Prostate gland (tissue), 2 donors: ENCODE measurements at regions not wholly inside any gene's neighbourhood (a gene's known extent, or its start where the extent isn't known, plus 50 kb on each side); places are given as distances from the start of the nearest gene placed in this dataset.

ENCODE experiments used
- DNase-seq: peaks from one replicate; pipeline ENCODE4 v3.0.0-alpha.2; 2019; ENCODE audit warnings: low spot score
- H3K27ac ChIP-seq, 2 donors: fragments of 200-600 bp; sonication (generic); 2 replicates each; pipeline ENCODE4 v1.5.1; 2017 to 2019
- H3K27me3 ChIP-seq: fragments of 200-600 bp; sonication (generic); replicated peaks from 2 replicates; pipeline ENCODE4 v1.5.1; 2019; ENCODE audit not compliant: insufficient read depth
- H3K36me3 ChIP-seq, 2 donors: fragments of 200-600 bp; sonication (generic); 1 replicate in 1 of 2; 2 replicates in 1 of 2; pipeline versions ENCODE4 v1.5.1 to v1.8.1; 2017 to 2019
- H3K4me1 ChIP-seq: fragments of 200-600 bp; sonication (generic); replicated peaks from 2 replicates; pipeline ENCODE4 v1.5.1; 2019
- H3K4me3 ChIP-seq, 2 donors: fragments of 200-600 bp; sonication (generic); 2 replicates each; pipeline ENCODE4 v1.5.1; 2017 to 2019
- H3K9me3 ChIP-seq: fragments of 200-600 bp; sonication (generic); 2 replicates; pipeline ENCODE4 v1.5.1; 2017
- CTCF ChIP-seq, 4 experiments: fragments of 200-600 bp in 2 of 4; fragments of 450-650 bp in 2 of 4; sonication (generic) in 2 of 4; IDR thresholded peaks; 1 replicate in 3 of 4; 2 replicates in 1 of 4; pipeline ENCODE4 v1.5.1; 2016 to 2019; ENCODE audit warnings: antibody characterized with exemption in 4 of 4, mild to moderate bottlenecking in 2 of 4, moderate library complexity in 2 of 4
- POLR2A ChIP-seq: fragments of 450-650 bp; IDR thresholded peaks from one replicate; pipeline ENCODE4 v1.6.1; 2016; ENCODE audit warnings: antibody characterized with exemption, mild to moderate bottlenecking
- POLR2AphosphoS5 ChIP-seq: sonication (generic); formaldehyde crosslinking; IDR thresholded peaks from one replicate; pipeline ENCODE4 v1.6.1; 2017; ENCODE audit warnings: antibody characterized with exemption
- WGBS: methylation state at CpG from one replicate; pipeline ENCODE4 v1.1.5; 2018; 5-methylcytosine and 5-hydroxymethylcytosine counted together
- intact Hi-C: fragments of 100-400 bp; cut with DNase I; formaldehyde crosslinking; loops from one replicate; pipeline ENCODE4 v1.14.2; 2022

- WGBS: 82% methylated on average over 17 of the region's 17 CpGs
- no peak for DNase-seq
- no peak overlapping the region for H3K27ac ChIP-seq
- H3K9me3 ChIP-seq: no peaks in the 10 kb centered on the region
- H3K4me1 ChIP-seq: no peaks in the 10 kb centered on the region
- no peak overlapping the region for H3K4me3 ChIP-seq
- H3K27me3 ChIP-seq: peaks cover 7% of the 10 kb centered on the region
- intact Hi-C loops: loop anchor here (10.0 kb wide), 1 partner anchor 1062 kb away; no protein-coding TSS in a partner anchor
- no peaks in the 10 kb centered on the region for H3K36me3 ChIP-seq
- no peak for TF ChIP-seq POLR2A
- TF ChIP-seq POLR2AphosphoS5: no peak
- no peak for TF ChIP-seq CTCF (IDR thresholded peaks at IDR 0.05)
Observed at GRCh38 chr22:49636649-49637048, 191.0 kb downstream of the BRD1 start.

DNA sequence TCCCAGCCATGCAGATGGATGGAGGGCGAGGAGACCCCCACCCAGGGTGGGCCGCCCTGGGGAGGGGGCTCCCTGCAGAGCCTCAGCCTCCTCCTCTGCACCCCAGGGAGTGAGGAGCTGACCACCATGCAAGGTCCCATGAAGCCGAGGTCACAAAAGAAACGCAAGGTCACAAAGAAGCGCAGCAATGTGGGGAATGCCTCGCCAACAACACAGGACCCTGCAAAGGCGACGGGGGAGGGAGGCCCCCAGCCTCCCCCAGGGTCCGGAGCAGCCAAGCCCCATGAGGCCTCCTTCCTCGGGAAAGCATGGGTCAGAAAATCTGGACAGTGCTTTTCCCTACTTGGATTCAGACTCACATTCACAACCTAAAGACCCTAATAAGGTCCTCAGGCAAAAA, 191.5 kb downstream of the BRD1 start:
- Histone ChIP-seq H3K36me3 (no peaks in the 10 kb centered on the region), H3K27ac (no peak overlapping the region), H3K27me3 (peaks cover 7% of the 10 kb centered on the region), H3K4me3 (no peak overlapping the region), H3K9me3 (no peaks in the 10 kb centered on the region), H3K4me1 (no peaks in the 10 kb centered on the region)
- TF ChIP-seq POLR2A: no peak
- TF ChIP-seq CTCF (IDR thresholded peaks at IDR 0.05): no peak
- TF ChIP-seq POLR2AphosphoS5: no peak
- no peak for DNase-seq
- 84% methylated on average over 10 of the region's 10 CpGs for WGBS
- intact Hi-C loops: loop anchor here (10.0 kb wide), 1 partner anchor 1061 kb away; no protein-coding TSS in a partner anchor

DNA sequence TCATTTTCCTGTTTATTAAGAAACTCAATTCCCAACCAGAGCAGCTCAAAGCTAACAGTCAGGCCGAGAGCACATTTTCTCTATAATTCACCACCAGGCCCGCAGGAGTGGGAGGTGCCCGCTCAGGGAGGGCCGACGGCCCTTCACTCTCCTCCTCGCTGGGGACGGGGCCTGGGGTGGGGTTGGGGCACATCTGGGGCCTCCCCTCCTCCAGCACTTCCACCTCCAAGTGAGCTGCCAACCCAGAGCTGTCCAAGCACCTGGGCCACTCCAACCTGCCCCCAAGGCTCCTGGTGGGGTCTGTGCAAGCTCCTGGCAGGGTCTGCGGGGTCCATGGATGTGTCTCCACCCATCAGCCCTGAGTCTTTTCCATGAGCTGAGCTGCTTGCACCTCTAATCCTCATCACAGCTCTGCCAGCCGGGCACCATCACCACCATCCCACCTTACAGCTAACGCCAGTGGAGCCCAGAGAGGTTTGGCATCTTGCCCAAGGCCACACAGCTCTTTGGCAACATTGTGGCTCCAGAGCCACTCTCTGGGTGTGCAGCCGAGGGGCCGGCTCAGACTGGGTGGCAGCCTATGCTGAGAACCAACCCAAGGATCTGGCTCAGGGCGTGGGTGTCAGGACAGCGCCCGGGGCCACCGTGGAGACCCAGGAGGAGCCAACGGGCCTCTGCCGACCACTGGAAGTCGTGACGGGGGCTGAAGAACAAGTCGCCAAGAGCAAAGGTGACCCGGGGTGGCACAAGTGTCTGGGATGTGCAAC, 193.5 kb downstream of the BRD1 start:
- DNase-seq: no peak
- Histone ChIP-seq H3K27ac (no peak overlapping the region), H3K9me3 (no peaks in the 10 kb centered on the region), H3K4me1 (no peaks in the 10 kb centered on the region), H3K36me3 (no peaks in the 10 kb centered on the region), H3K27me3 (peaks cover 7% of the 10 kb centered on the region), H3K4me3 (no peak overlapping the region)
- no peak for TF ChIP-seq POLR2AphosphoS5
- TF ChIP-seq POLR2A: no peak
- TF ChIP-seq CTCF (IDR thresholded peaks at IDR 0.05): no peak
- 80% methylated on average over 22 of the region's 22 CpGs for WGBS
- intact Hi-C loops: loop anchor here (10.0 kb wide), 1 partner anchor 1059 kb away; no protein-coding TSS in a partner anchor

GRCh38 chr22:49633010-49633324, 194.7 kb downstream of the BRD1 start:
- no peaks in the 10 kb centered on the region for H3K9me3 ChIP-seq
- no peaks in the 10 kb centered on the region for H3K4me1 ChIP-seq
- 54% methylated on average over 11 of the region's 12 CpGs for WGBS
- intact Hi-C loops: loop anchor here (10.0 kb wide), 1 partner anchor 1058 kb away; no protein-coding TSS in a partner anchor
- no peak for DNase-seq
- no peaks in the 10 kb centered on the region for H3K36me3 ChIP-seq
- H3K4me3 ChIP-seq: no peak overlapping the region
- no peak overlapping the region for H3K27ac ChIP-seq
- TF ChIP-seq CTCF (IDR thresholded peaks at IDR 0.05): no peak
- no peak for TF ChIP-seq POLR2AphosphoS5
- TF ChIP-seq POLR2A: no peak
- H3K27me3 ChIP-seq: peaks cover 7% of the 10 kb centered on the region
